B cell (primary cell): ENCODE measurements at regions not wholly inside any gene's neighbourhood (a gene's known extent, or its start where the extent isn't known, plus 50 kb on each side); places are given as distances from the start of the nearest gene placed in this dataset.

Experiments
- ATAC-seq: fragments of 200-7000 bp; cut with Tn5 transposase; one replicate; pipeline ENCODE4 v1.10.0; 2021; ENCODE audit warnings: low read depth, mild to moderate bottlenecking, moderate number of reproducible peaks, moderate library complexity
- CTCF ChIA-PET: fragments of 350-600 bp; sonication (Branson Sonifier 250); formaldehyde crosslinking; loops from one replicate; lab custom pipeline; 2021; ENCODE audit warnings: antibody characterized with exemption, inconsistent platforms; lab: Charles Lee
- POLR2A ChIA-PET: fragments of 350-600 bp; sonication (Branson Sonifier 250); formaldehyde crosslinking; loops from one replicate; lab custom pipeline; 2021; ENCODE audit warnings: antibody characterized with exemption; lab: Charles Lee
- DNase-seq: peaks from one replicate; pipeline ENCODE4 v3.0.0; 2013
- H2AFZ ChIP-seq: 2 replicates; pipeline ENCODE4 v1.6.1; 2012; ENCODE audit warnings: mild to moderate bottlenecking, low read depth, low read length; ENCODE audit not compliant: insufficient read depth, poor library complexity, severe bottlenecking
- H3K27ac ChIP-seq, 2 donors: 1 replicate in 1 of 2; 2 replicates in 1 of 2; pipeline ENCODE4 v1.5.1; 2012 to 2013; ENCODE audit warnings: low read length in 2 of 2, mild to moderate bottlenecking in 2 of 2, moderate library complexity in 1 of 2
- H3K27me3 ChIP-seq, 4 experiments: fragments of 200-600 bp in 1 of 4; sonication (generic) in 1 of 4; replicated peaks in 1 of 4; 1 replicate in 2 of 4; 2 replicates in 2 of 4; pipeline versions ENCODE4 v1.6.1 to v1.7.0; 2013 to 2016; ENCODE audit warnings: low read length in 3 of 4, mild to moderate bottlenecking in 2 of 4, mixed read lengths in 1 of 4, moderate library complexity in 1 of 4; ENCODE audit not compliant: insufficient read depth in 4 of 4, control insufficient read depth in 3 of 4; ENCODE audit errors: control extremely low read depth in 1 of 4
- H3K36me3 ChIP-seq, 2 experiments: replicated peaks in 1 of 2; 1 replicate in 1 of 2; 2 replicates in 1 of 2; pipeline versions ENCODE4 v1.6.1 to v1.7.1; 2013; ENCODE audit warnings: low read length in 1 of 2; ENCODE audit not compliant: insufficient read depth in 2 of 2, control insufficient read depth in 1 of 2; ENCODE audit errors: control extremely low read depth in 1 of 2, extremely low read depth in 1 of 2
- H3K4me1 ChIP-seq, 2 donors: fragments of 200-600 bp in 1 of 2; sonication (generic) in 1 of 2; 1 replicate in 1 of 2; 2 replicates in 1 of 2; pipeline versions ENCODE4 v1.5.1 to v1.6.1; 2013 to 2017; ENCODE audit warnings: low read length in 2 of 2; ENCODE audit not compliant: control insufficient read depth in 2 of 2, insufficient read depth in 2 of 2
- H3K4me2 ChIP-seq: replicated peaks from 2 replicates; pipeline ENCODE3; 2012; ENCODE audit warnings: mild to moderate bottlenecking, low read depth, low read length; ENCODE audit not compliant: poor library complexity, severe bottlenecking
- H3K4me3 ChIP-seq, 5 experiments: fragments of 200-600 bp in 1 of 5; sonication (generic) in 1 of 5; 1 replicate in 3 of 5; 2 replicates in 2 of 5; pipeline versions ENCODE4 v1.5.1 to v1.7.0; 2011 to 2016; ENCODE audit warnings: low read length in 4 of 5, mild to moderate bottlenecking in 4 of 5, low read depth in 2 of 5, control low read depth in 1 of 5, moderate library complexity in 1 of 5; ENCODE audit not compliant: insufficient read depth in 1 of 5; ENCODE audit errors: control extremely low read depth in 1 of 5, extremely low read depth in 1 of 5
- H3K79me2 ChIP-seq: fragments of 200-600 bp; sonication (generic); one replicate; pipeline ENCODE4 v1.6.0; 2016; ENCODE audit warnings: low read length; ENCODE audit not compliant: control insufficient read depth, insufficient read depth
- H3K9ac ChIP-seq: fragments of 200-600 bp; sonication (generic); 2 replicates; pipeline ENCODE4 v1.6.1; 2017; ENCODE audit warnings: mild to moderate bottlenecking, low read length, moderate library complexity
- H3K9me3 ChIP-seq, 3 donors: one replicate each; pipeline versions ENCODE4 v1.6.1 to v1.7.1; 2013; ENCODE audit warnings: low read length in 2 of 3; ENCODE audit not compliant: control insufficient read depth in 2 of 3, insufficient read depth in 1 of 3; ENCODE audit errors: control extremely low read depth in 1 of 3
- H4K20me1 ChIP-seq: 2 replicates; pipeline ENCODE4 v1.6.0; 2012; ENCODE audit warnings: mild to moderate bottlenecking, low read length; ENCODE audit not compliant: insufficient read depth, control insufficient read depth, poor library complexity, severe bottlenecking
- H3K27ac Mint-ChIP-seq: one replicate; pipeline ENCODE4 v1.8.0; 2021; ENCODE audit warnings: mixed read lengths
- H3K27me3 Mint-ChIP-seq: one replicate; pipeline ENCODE4 v1.8.0; 2021; ENCODE audit warnings: mixed read lengths
- H3K4me1 Mint-ChIP-seq: one replicate; pipeline ENCODE4 v1.8.0; 2021; ENCODE audit warnings: mixed read lengths
- H3K4me3 Mint-ChIP-seq: one replicate; pipeline ENCODE4 v1.8.0; 2021; ENCODE audit warnings: mixed read lengths
- H3K9me3 Mint-ChIP-seq: one replicate; pipeline ENCODE4 v1.8.0; 2022; ENCODE audit warnings: mixed read lengths; ENCODE audit not compliant: insufficient read depth
- CTCF ChIP-seq: fragments of 200-600 bp; IDR thresholded peaks from one replicate; pipeline ENCODE4 v1.8.0; 2022; ENCODE audit warnings: antibody characterized with exemption, mild to moderate bottlenecking
- EZH2 ChIP-seq: IDR thresholded peaks from 2 replicates; pipeline ENCODE4 v1.6.1; 2012; ENCODE audit warnings: borderline replicate concordance, low read depth, mild to moderate bottlenecking, moderate library complexity, low read length; ENCODE audit not compliant: insufficient read depth, poor library complexity, severe bottlenecking
- WGBS: methylation state at CpG from one replicate; pipeline ENCODE4 v1.1.5; 2013; ENCODE audit warnings: missing lambda C conversion rate; ENCODE audit not compliant: insufficient coverage; 5-methylcytosine and 5-hydroxymethylcytosine counted together
- intact Hi-C: fragments of 100-400 bp; cut with micrococcal nuclease; formaldehyde crosslinking; loops from one replicate; pipeline ENCODE4 v1.10.0; 2022

GRCh38 chr6:133590814-133591213, 298.1 kb upstream of the TCF21 start:
- intact Hi-C loops = no loop called here
- TF ChIP-seq EZH2 (no peak), CTCF (no peak)
- H2AFZ ChIP-seq = no peak overlapping the region
- Mint-ChIP-seq H3K4me3 (no peak overlapping the region), H3K9me3 (no peaks in the 10 kb centered on the region), H3K27me3 (peaks cover 5% of the 10 kb centered on the region), H3K27ac (no peak overlapping the region), H3K4me1 (no peaks in the 10 kb centered on the region)
- no peaks in the 10 kb centered on the region for H3K9me3 ChIP-seq
- no peak overlapping the region for H3K27ac ChIP-seq
- no peak overlapping the region for H3K4me2 ChIP-seq
- DNase-seq = no peak
- H3K9ac ChIP-seq = no peak overlapping the region
- H3K36me3 ChIP-seq = no peaks in the 10 kb centered on the region
- H3K79me2 ChIP-seq = no peaks in the 10 kb centered on the region
- H3K27me3 ChIP-seq = no peaks in the 10 kb centered on the region
- CTCF ChIA-PET = no interaction called here
- POLR2A ChIA-PET = no interaction called here
- ATAC-seq = no peak
- H3K4me3 ChIP-seq = no peak overlapping the region
- no peaks in the 10 kb centered on the region for H3K4me1 ChIP-seq
- WGBS = 59% methylated on average over 3 of the region's 3 CpGs
- H4K20me1 ChIP-seq = no peaks in the 10 kb centered on the region

- H3K4me3 Mint-ChIP-seq = no peak overlapping the region
- intact Hi-C loops = no loop called here
- Histone ChIP-seq H3K9ac (no peak overlapping the region), H3K4me2 (no peak overlapping the region), H4K20me1 (no peaks in the 10 kb centered on the region), H3K36me3 (no peaks in the 10 kb centered on the region), H3K4me1 (no peaks in the 10 kb centered on the region), H3K79me2 (no peaks in the 10 kb centered on the region), H3K4me3 (no peak overlapping the region), H2AFZ (no peak overlapping the region), H3K27me3 (no peaks in the 10 kb centered on the region), H3K9me3 (no peaks in the 10 kb centered on the region), H3K27ac (no peak overlapping the region)
- TF ChIP-seq EZH2 (no peak), CTCF (no peak)
- DNase-seq = no peak
- CTCF ChIA-PET = no interaction called here
- no peaks in the 10 kb centered on the region for H3K9me3 Mint-ChIP-seq
- no CpG with 5 or more reads among the region's 1 CpG for WGBS
- ATAC-seq = no peak
- POLR2A ChIA-PET = no interaction called here
- H3K27ac Mint-ChIP-seq = no peak overlapping the region
- peaks cover 5% of the 10 kb centered on the region for H3K27me3 Mint-ChIP-seq
- no peaks in the 10 kb centered on the region for H3K4me1 Mint-ChIP-seq
Observed at GRCh38 chr6:133591275-133591674, 297.6 kb upstream of the TCF21 start.
